DMS153 treated with DMSO at 0.1 percent for 48 hours (cell line): ENCODE measurements at regions not wholly inside any gene's neighbourhood (a gene's known extent, or its start where the extent isn't known, plus 50 kb on each side); places are given as distances from the start of the nearest gene placed in this dataset.

Experiments
- DNase-seq: peaks from one replicate; lab custom pipeline; 2025; ENCODE audit not compliant: unreplicated experiment; lab: John Stamatoyannopoulos, UW

DNA sequence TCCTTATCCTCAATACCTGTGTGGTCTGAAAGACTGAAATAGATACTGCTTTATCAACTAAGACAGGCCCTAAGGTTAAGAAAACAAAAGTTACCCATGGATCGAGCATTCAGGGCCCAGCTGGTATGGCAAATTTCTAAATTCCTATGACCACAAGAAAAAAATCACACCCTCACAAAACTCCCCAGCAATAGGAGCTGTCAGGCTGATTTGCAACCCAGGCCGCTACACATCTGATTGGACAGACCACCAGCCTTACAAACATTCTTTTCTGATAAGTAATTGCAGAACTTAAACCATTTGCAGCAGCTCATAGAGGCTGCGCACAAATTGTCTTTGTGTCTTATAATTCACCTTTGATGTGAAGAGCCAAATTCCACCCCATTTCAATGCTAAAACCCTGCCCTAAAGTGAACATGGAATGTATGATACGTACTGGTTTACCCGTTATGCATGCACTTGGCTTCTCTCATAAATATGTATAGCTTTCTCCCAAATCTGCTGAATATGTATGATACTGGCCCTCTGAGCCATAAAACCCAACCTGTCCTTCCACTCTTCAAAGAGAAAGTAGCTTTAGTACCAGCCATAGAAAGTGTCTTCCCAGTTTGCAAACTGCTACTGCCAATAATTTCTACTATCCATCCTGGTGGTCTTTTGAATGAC, 842.5 kb downstream of the GRID1 start:
- no peak for DNase-seq

DNA sequence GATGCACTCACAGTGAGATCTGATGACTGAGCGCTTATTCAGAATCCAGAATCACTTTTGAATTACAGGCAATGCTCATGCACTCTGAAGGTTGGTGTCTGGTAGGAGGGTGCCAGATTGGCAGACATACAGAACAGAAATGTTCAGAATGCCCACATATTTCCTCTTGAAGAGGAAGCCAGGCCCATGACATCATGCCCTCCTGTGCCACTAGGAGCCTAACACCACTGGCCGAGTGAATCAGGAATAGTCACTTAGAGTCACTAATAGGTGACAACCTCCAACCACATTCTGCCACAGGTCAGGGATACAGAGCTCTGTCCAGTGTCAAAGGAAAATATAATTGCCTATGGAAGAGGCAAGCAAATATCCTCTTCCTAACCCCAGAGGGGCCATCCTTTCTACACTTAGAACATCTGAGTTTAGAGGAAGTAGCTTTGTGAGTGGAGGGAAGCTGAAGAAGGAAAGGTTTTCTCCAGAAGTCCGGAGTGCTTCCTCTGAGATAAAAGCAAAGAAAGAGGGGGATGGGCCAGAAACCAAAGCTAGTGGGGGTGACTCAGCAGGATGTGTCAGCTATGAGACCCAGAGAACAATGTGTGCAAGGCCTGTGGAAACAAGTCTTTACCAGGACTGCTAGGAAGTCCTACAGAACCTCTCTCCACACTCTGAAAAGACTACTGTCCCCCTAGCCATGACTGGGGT, 838.8 kb downstream of the GRID1 start:
- DNase-seq, result no peak

DNA sequence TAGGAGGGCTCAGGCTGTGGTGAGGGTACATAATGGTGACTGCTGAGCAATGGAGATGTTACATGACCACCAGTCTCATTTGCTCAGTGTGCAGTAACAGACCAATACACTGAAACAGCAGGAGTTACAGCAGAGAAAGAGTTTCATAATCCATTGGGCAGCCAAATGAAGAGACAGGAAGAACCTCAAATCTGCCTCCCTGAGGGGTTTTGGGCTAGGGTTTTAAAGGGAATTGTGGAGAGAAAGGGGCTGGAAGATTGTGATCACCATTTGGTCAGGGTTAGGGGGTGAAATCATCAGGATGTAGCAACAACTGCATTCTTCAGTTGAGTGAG, 838.3 kb downstream of the GRID1 start:
- DNase-seq, result no peak

DNA sequence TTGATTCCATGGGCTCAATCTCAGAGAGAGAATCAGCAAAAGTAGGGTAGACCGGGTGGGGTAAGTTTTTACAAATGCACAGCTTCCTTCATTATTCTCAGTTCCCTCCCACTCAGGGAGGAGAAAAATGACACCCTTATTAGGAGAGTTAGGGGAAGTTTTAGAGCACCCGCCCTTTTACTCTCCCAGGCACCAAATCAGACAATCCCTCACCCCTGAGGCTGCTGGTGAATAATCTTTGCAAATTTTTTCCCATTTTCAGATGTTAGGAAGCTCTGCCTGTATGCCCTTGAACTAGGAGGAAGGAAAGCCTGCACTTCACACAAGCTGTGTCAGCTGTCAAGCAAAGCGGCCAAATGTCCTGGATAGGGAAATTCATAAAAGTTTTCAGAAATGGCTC, 834.9 kb downstream of the GRID1 start:
- DNase-seq, result no peak

DNA sequence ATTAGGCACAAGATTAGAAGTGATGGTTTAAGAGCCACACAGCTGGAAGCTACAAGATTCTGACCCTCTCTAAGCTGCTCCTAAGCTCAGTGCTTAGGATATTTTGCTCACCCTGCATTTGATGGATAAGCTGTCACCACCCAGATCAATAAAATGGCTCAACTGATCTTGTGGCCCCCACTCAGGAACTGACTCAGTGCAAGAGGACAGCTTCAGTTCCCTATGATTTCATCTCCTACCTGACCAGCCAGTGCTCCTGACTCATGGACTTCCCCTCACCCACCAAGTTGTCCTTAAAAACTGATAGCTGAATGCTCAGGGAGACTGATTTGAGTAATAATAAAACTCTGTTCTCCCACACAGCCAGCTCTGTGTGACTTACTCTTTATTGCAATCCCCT, 833.8 kb downstream of the GRID1 start:
- DNase-seq, result no peak

DNA sequence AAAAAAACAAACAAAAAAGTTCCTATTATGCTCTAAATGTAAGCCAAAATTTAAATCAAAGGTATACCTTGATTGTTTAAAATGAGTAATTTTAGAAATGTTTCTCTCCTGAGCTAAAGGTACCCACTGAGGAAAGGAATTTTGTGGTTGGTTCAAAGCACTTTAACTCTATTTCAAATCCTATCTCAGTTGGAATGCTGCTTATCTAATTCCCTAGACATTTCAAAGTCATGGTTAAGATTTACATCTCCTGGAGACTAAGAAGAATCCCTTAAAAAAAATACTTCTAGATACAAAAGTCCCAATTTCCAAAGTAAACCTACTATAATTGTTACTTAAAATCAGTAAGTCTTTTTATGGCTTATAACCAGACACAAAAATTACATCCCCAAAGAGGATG, 830.7 kb downstream of the GRID1 start:
- DNase-seq, result no peak

DNA sequence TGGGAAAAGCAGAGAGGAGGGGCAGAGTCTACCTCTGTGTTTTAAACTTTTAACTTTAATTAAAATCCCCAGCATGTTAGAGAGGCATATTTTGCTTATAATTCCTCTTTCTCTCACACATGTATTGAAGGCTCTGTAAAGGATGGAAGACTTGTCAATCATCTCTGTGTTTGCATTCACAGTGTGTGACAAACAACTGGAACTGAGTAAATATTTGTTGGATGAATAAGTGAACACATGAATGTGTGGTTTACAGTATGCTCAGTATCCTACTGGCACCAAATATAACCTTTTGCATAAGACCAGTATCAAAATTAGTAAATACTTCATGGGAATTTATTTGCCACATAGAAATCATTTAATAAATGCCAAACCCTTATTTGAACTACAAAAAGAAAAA, 829.0 kb downstream of the GRID1 start:
- no peak for DNase-seq

DNA sequence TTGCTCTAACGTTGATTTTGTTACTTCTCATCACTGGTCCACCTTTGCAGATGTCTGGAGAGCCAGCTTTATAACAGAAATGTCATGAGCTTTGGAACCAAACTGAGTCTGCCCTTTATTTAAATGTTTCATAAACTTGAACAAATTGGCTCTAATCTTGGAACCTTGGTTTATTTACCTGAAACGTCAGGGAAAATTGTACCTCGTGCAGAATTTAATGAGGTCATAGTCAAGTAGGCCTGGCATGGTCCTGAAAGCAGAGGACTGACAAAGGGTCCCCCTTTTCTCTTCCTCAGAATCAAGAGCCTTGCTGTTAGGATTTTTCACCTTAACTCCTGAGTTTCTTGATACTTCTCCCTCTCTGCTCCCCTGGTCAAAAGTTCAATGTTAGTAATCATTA, 828.0 kb downstream of the GRID1 start:
- no peak for DNase-seq

DNA sequence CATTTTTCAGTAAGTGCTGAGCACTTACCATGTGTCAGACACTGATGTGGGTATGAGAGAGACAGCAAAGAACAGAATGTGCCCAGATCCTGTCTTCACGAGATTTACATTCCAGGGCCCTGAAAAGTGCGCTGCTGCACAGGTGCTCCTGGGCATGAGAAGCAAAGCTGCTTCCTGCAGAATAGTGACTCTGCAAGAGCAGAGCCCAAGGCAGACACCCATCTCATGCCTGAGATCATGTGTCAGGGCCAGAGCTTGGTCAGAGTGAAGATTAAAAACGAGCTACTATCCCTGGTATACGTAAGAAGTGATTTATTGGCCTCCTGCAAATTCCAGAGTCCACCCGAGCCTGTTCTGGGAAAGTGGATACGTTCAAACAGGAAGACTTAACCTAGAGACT, 824.4 kb downstream of the GRID1 start:
- DNase-seq, result no peak

DNA sequence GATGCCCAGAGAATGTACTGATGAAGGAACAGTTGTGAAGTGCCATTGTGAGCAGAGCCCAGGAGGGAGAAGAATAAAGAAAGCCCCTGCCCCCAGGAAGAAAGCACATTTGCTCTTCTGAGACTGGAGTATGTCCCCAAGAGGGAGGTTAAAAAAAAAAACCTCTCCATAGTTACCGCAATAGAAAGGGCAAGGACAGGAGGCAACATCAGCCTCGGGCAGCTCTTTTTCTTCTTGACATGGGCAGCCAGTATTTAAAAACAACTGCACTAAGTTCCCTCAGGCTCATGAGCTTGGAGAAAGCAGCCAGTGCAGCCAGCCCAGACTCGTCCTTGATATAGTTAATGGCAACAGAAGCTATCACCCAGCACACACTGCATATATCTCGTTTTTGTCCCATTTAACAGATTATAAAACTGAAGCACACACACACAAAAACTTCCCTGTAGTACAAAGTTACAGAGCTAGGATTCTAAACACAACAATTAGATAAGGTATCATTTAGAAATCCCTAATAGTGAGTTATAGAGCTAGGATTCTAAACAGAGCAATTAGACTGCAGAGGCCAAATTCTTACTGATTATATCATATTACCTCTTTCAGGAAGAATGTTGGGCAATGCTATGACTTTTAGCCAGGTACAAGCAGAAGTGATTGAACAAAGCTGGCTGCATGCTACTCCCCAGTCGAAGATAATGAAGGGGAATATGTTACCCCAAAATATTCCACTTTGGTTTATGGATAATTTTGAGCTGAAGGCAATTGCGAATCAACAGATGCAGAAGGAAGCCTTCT, 823.5 kb downstream of the GRID1 start:
- DNase-seq, result no peak

DNA sequence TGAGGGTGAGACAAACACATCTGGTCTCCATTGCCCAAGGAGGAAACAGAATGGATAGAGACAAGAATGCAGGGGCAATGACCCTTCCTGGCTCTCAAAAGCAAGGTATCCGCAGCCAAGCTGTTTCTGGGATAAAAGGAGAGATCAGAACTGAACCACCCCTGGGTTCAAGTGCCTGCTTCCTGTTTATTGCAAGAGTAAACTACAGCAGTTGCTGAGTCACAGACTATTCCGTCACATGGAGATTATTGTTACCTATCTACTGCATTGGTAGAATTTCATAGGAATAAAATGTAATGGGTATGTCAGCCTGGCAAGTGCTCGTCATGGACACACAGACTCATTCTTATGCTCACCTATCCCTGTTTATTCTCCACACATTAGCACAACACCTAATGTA, 821.6 kb downstream of the GRID1 start:
- no peak for DNase-seq

DNA sequence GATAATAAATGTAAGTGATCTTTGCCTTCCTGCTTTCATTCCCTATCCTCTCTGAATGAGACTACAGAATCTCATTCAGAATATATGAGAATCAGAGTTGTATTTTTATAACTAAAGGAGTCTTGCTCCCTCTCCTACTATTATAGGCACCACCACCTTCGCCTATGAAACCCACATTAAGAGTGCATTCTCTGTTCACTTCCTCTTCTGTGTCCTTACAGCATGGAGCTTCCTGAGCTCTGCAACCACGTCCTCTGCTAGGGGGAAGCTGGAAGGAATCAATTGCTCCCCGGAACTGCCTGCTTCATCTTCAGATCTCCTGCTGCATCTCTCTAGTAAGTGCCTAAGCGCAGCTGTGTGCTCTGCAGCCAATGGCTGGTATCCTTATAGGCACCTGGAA, 820.7 kb downstream of the GRID1 start:
- peak; percentile 24 for DNase-seq

DNA sequence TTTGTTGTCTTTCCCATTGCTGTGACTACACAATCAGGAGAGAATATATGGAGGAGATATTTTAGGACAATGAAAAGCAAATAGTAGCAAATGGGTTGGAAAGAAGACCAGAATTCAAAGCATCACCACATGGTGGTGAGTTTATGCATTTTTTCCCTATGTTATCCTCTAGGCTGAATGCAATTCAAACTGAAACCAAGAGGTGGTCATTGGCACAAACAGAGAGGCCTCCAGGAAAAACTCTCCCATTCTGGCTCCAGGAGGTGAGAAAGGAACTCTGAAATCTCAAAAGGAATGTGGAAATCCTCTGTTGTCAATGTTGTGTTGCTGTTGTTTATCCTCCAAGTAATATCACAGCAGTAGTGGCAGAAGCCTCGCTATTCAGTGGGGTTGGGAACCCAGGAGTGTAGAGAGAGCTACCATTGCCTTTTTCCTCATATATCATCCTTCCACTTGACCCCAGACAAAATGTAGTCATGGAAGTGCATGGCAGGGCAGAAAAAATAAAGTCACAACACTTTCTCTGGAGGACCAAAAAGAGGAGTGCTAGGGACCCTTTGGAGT, 819.1 kb downstream of the GRID1 start:
- no peak for DNase-seq

DNA sequence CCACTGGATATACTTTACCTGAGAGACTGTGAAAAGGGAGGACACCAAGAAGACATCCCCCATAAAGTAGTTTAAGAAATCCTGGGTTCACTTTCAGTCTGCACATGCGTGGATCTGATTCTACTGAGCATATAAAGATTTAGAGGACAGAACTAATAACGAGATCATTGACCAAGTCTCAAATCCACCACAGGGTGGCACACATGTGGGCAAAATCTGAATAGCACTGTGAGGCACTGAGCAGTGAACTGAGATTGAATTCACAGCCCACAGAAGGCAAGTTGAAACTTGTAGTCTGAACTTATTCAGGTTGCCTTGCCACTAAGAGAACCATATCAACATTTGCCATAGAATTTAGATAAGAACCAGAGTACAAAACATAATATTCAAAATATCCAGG, 818.6 kb downstream of the GRID1 start:
- DNase-seq, result peak; percentile 78
